ENCODE measurements at regions not wholly inside any gene's neighbourhood (a gene's known extent, or its start where the extent isn't known, plus 50 kb on each side); places are given as distances from the start of the nearest gene placed in this dataset.

DNA sequence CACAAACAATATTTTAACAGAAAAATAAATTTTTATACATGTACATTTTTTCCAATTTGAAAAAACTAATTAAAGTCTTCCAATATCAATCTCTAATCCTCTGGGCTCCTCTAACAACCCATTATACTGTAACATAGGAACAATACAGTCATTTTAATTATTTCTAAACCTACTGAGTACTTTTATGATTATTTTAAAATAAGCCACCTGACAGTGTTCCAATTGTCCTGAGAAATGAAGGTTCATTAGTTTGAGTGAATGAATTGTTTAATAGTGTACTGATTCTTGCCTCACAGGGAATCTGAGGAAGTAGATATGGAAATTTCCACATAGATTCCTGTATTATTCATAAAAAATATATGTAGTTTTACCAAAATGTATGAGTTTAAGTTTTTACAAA is 123.1 kb upstream of the EYS start:
- H3K36me3 Mint-ChIP-seq (ENCODE audit: low read depth): no peaks in the 10 kb centered on the region
- H3K4me3 Mint-ChIP-seq: no peak overlapping the region
- H3K9me3 Mint-ChIP-seq: peaks cover 9% of the 10 kb centered on the region
- no peaks in the 10 kb centered on the region for H3K27me3 Mint-ChIP-seq
- no peak for DNase-seq
- H3K4me1 Mint-ChIP-seq: no peaks in the 10 kb centered on the region
- ChIA-PET POLR2A (no interaction called here), CTCF (no interaction called here)
- no peak overlapping the region for H3K27ac Mint-ChIP-seq

DNA sequence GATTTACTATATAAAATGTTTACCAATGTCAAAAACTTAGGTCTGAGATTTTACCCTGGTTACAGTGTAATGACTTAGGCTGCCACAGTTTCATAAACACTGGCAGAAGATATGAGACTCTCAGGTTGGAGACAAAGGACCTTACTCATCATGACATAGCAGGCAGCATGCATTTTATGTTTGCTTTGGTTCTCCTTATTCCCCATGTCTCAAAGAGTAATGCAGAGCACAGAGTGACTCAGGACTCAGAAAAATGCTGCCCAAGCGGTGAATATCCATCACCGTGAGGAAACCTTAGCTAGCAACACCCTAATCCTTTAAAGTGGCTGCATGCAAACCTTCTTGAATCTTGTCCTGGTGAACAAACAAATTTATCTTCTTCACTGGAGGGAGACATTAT is 112.1 kb upstream of the EYS start:
- Mint-ChIP-seq H3K9me3 (peaks cover 9% of the 10 kb centered on the region), H3K4me1 (no peaks in the 10 kb centered on the region), H3K36me3 (ENCODE audit: low read depth) (no peaks in the 10 kb centered on the region), H3K4me3 (no peak overlapping the region), H3K27ac (no peak overlapping the region), H3K27me3 (no peaks in the 10 kb centered on the region)
- ChIA-PET CTCF (no interaction called here), POLR2A (no interaction called here)
- DNase-seq: no peak

DNA sequence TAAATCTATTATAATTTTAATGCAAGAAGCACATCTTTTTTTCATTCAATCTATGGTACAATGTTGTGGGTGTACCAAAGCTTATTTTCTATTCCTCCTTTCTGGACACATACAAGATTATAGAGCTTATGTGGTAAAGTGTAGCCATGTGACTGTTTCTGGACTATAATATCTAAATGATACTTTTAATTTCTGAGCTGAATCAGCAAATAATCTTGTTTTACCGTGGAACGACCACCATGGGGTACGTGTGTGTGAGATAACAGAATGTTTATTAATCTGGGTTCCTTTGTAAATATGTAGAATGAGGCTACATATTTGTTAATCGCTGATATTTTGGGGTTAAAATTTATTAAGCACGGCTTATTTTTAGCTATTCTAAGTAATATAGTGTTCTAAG is 111.5 kb upstream of the EYS start:
- Mint-ChIP-seq H3K9me3 (peaks cover 7% of the 10 kb centered on the region), H3K36me3 (ENCODE audit: low read depth) (no peaks in the 10 kb centered on the region), H3K4me3 (no peak overlapping the region), H3K27me3 (no peaks in the 10 kb centered on the region), H3K27ac (no peak overlapping the region), H3K4me1 (no peaks in the 10 kb centered on the region)
- ChIA-PET CTCF (no interaction called here), POLR2A (no interaction called here)
- no peak for DNase-seq

DNA sequence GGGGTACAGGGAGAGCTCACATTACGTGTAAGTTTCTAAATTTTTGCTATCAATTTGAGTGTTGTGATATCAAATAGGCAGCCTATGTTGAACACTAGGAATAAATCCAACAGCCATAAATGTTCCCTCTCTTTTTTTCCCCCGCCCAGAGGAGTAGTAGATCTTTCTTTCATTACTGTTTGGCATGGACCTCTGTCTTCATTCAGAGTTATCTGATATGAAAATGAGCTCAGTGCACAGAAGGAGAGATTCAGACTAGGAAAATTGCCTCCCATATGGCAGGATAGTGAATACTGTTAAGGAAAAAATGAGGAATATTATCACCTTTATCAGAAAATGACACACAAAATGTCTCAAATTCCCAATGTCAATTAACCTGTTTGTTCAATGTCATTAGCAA is 110.0 kb upstream of the EYS start:
- ChIA-PET POLR2A (no interaction called here), CTCF (no interaction called here)
- no peak overlapping the region for H3K4me3 Mint-ChIP-seq
- no peak overlapping the region for H3K27ac Mint-ChIP-seq
- no peak for DNase-seq
- peaks cover 5% of the 10 kb centered on the region for H3K9me3 Mint-ChIP-seq
- no peaks in the 10 kb centered on the region for H3K27me3 Mint-ChIP-seq
- H3K36me3 Mint-ChIP-seq (ENCODE audit: low read depth): no peaks in the 10 kb centered on the region
- no peaks in the 10 kb centered on the region for H3K4me1 Mint-ChIP-seq

DNA sequence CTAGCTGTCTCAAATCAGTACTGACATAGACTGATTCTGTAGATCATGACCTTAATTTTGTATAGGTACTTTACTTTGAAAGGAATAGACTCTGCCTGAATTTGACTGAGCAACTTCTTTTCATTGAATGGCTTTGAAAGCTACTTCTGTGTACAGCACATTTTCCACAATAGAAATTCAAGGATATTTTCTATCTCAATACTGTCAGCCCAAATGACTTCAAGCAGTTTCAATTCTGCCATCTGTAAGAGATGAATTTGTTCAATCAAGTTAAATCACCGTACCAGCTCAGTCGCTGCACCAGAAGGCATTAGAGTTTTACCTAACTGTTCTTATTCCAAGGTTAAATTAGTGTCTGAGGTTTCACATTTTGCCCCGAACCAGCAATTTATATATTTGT is 107.0 kb upstream of the EYS start:
- no peak for DNase-seq
- POLR2A ChIA-PET: no interaction called here
- Mint-ChIP-seq H3K27me3 (no peaks in the 10 kb centered on the region), H3K36me3 (ENCODE audit: low read depth) (no peaks in the 10 kb centered on the region), H3K4me3 (no peak overlapping the region), H3K9me3 (peaks cover 3% of the 10 kb centered on the region), H3K4me1 (no peaks in the 10 kb centered on the region), H3K27ac (no peak overlapping the region)
- CTCF ChIA-PET: no interaction called here

DNA sequence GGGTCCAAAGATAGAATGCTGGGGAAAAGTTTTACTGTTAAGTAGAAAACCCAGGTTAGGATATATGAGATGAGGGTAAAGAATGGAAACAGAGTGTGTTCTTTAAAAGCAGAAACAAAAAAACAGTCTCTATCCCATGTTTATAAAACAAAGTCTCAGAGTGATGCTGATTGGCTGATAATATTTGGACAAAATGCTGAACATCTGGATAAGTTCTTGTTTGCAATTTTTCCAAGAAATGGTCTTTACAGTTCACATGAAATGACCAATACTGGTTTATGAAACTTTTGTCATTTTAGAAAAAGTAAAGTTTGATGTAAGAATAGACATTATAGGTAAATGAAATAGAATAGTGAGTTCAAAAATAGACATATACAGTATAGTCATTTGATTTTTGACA is 96.2 kb upstream of the EYS start:
- Mint-ChIP-seq H3K9me3 (no peaks in the 10 kb centered on the region), H3K27me3 (no peaks in the 10 kb centered on the region), H3K36me3 (ENCODE audit: low read depth) (no peaks in the 10 kb centered on the region), H3K4me3 (no peak overlapping the region), H3K4me1 (no peaks in the 10 kb centered on the region), H3K27ac (no peak overlapping the region)
- no peak for DNase-seq
- POLR2A ChIA-PET: no interaction called here
- CTCF ChIA-PET: no interaction called here

DNA sequence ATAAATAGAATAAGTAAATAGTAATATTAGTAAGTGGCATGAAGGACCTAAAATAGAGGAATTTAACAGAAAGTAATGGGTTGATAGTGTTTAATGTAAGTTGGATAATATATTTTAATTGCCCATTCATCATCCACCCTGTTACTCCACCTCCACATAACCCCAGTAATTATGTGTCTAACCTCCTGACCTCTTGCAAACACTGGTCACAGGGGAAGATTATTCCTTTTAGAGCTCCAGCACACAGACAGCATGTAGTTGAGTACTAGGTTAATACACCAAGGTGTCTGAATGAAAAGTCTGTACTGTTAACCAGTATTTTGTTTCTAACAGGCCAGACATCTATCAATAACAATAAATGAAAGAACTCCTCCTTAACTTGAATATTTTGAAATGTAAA is 92.4 kb upstream of the EYS start:
- Mint-ChIP-seq H3K4me3 (no peak overlapping the region), H3K27me3 (no peaks in the 10 kb centered on the region), H3K36me3 (ENCODE audit: low read depth) (no peaks in the 10 kb centered on the region), H3K27ac (no peak overlapping the region), H3K4me1 (no peaks in the 10 kb centered on the region), H3K9me3 (no peaks in the 10 kb centered on the region)
- CTCF ChIA-PET: interaction anchor here (0.5 kb wide), 1 partner anchor 92 kb away, joined by 3 read pairs; no protein-coding TSS in a partner anchor
- DNase-seq: no peak
- POLR2A ChIA-PET: no interaction called here

DNA sequence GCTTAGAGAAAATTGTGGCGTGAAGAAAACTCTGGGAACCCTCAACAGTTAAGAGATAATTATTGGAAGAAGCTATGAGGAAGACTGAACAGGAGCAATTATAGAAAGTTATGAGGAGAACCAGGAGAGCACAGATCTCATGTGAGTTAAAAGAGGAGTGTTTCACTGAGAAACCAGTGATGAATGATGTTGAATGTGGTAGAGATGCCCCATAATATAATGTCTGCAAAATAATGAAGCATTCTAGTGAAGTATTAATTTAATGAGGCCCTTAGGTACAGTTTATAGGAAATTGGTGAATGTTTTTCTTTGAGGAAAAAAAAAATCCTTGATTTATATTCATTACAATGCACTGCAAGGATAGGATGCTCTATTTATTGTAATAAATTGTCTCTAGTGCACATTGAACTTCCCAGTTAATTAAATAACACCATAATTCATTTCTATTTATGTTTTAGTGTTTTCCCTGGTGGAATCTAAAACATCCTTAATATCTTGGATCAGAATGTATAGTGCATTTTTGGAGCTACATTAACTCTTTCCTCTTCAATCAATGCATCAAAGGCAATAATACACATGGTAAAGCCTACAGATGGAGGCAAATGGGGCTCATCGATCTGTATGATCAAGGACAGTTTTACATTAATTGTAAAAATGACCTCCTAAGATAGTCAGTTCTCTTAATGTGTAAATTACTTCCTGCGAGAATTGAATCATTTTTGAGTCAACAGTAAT is 91.4 kb upstream of the EYS start:
- H3K36me3 Mint-ChIP-seq (ENCODE audit: low read depth): no peaks in the 10 kb centered on the region
- ChIA-PET CTCF (no interaction called here), POLR2A (no interaction called here)
- H3K4me1 Mint-ChIP-seq: no peaks in the 10 kb centered on the region
- H3K4me3 Mint-ChIP-seq: no peak overlapping the region
- H3K27ac Mint-ChIP-seq: no peak overlapping the region
- H3K9me3 Mint-ChIP-seq: no peaks in the 10 kb centered on the region
- no peaks in the 10 kb centered on the region for H3K27me3 Mint-ChIP-seq
- no peak for DNase-seq

DNA sequence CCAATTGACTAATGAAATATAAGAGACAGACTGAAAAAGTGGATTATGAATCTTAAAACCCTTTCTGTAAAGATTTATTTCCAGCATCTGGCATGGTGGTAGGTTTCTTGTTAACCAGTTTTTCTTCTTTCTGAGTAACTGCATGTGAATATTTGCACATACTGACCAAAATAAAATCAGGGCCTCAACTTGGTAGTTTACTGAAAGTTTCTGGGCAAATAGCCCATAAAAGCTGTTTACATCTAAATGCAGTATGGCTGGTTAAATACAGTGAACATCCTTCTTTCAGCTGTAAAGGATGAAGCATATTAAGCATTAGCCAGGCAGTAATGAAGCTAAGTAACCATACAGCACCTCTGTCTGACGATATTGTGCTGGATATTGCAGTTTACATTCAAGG is 83.6 kb upstream of the EYS start:
- ChIA-PET CTCF (no interaction called here), POLR2A (no interaction called here)
- Mint-ChIP-seq H3K4me1 (no peaks in the 10 kb centered on the region), H3K9me3 (peaks cover 14% of the 10 kb centered on the region), H3K27me3 (no peaks in the 10 kb centered on the region), H3K4me3 (no peak overlapping the region), H3K36me3 (ENCODE audit: low read depth) (no peaks in the 10 kb centered on the region), H3K27ac (no peak overlapping the region)
- DNase-seq: no peak

DNA sequence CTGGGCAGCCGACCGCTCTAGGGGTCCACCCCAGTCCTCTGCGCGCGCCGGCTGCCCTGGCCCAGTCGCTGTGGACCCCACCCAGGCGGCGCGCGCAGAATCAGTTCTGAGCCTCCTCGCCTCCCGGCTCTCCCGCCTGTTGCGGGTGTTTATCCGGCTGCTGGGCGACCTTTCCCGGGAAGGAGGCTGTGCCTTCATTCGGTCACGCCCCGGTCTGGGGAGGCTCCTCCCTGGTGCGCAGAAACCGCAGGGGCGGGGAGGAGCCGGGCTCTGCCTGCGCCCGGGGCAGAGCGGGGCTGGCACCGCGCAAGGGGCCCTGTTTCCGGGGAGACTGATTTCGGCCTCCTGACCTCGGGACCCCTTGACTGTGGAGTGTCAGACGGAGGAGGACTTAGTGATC is 80.8 kb upstream of the EYS start:
- Mint-ChIP-seq H3K9me3 (peaks cover 17% of the 10 kb centered on the region), H3K4me1 (no peaks in the 10 kb centered on the region), H3K27ac (no peak overlapping the region), H3K27me3 (no peaks in the 10 kb centered on the region), H3K36me3 (ENCODE audit: low read depth) (no peaks in the 10 kb centered on the region), H3K4me3 (no peak overlapping the region)
- no peak for DNase-seq
- ChIA-PET POLR2A (no interaction called here), CTCF (no interaction called here)

DNA sequence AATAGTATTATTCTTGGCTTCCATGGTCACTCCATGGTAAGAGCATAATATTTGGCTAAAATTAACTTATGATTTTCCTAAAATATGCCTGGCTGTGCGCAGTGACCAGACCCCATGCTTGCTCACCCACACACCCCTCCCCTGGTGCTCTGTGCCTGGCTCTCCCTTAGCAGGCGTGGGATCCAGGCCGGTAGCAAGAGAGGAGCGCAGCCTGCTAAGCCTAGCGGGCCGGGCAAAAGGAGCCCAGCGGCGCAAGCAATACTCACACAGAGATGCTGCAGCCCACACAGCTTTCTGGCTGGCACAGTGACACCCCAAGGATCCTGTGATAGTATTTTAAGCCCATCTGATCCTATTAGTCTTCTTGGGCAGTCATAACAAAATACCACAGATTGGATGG is 79.8 kb upstream of the EYS start:
- CTCF ChIA-PET: no interaction called here
- no peaks in the 10 kb centered on the region for H3K4me1 Mint-ChIP-seq

DNA sequence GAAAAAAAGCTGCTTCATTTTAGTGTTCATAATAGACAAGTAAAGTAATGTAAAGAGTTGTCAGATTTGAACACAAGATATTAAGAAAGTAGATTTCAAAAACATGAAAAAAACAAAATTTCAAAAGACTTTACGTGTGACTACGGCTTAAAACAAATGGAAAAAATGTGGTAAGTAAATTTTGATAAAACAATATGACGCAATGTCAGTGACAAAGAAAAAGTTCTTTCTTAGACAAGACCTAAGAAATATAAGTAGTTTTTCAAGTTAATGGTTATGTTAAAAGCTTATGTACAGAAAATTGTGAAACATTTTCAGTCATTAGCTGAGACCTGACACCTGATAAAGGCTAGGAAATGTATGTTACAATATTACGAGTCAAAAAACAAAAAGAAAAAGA is 73.7 kb upstream of the EYS start:
- POLR2A ChIA-PET: no interaction called here
- Mint-ChIP-seq H3K4me1 (no peaks in the 10 kb centered on the region), H3K27me3 (no peaks in the 10 kb centered on the region), H3K9me3 (peaks cover 12% of the 10 kb centered on the region), H3K36me3 (ENCODE audit: low read depth) (no peaks in the 10 kb centered on the region), H3K4me3 (no peak overlapping the region), H3K27ac (no peak overlapping the region)
- no peak for DNase-seq
- CTCF ChIA-PET: no interaction called here

More for the DNA sequence above, 79.8 kb upstream of the EYS start:
- Mint-ChIP-seq H3K9me3 (peaks cover 17% of the 10 kb centered on the region), H3K4me3 (no peak overlapping the region), H3K27ac (no peak overlapping the region), H3K27me3 (no peaks in the 10 kb centered on the region), H3K36me3 (ENCODE audit: low read depth) (no peaks in the 10 kb centered on the region)
- no peak for DNase-seq
- POLR2A ChIA-PET: no interaction called here

DNA sequence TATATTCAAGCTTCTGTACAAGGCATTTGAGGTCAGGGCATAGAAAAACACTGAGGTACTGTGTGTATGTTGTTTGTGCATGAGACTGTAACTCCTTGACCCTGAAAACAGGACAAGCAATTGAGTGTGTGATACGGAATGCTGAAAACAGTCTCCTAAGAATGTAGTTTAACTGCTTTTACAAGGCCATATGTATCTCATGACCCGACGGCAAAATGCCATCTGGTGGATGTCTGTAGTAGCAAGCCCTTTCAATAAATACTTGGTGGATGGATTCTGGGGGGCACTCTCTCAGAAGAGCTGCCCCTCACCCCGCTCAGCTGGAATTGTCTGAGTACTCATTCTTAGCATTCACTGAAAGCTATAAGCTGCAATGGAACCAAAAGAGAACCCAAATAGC is 69.3 kb upstream of the EYS start:
- Mint-ChIP-seq H3K27ac (no peak overlapping the region), H3K4me3 (no peak overlapping the region), H3K36me3 (ENCODE audit: low read depth) (no peaks in the 10 kb centered on the region), H3K4me1 (no peaks in the 10 kb centered on the region), H3K9me3 (peaks cover 25% of the 10 kb centered on the region), H3K27me3 (no peaks in the 10 kb centered on the region)
- no peak for DNase-seq
- POLR2A ChIA-PET: no interaction called here
- CTCF ChIA-PET: no interaction called here

DNA sequence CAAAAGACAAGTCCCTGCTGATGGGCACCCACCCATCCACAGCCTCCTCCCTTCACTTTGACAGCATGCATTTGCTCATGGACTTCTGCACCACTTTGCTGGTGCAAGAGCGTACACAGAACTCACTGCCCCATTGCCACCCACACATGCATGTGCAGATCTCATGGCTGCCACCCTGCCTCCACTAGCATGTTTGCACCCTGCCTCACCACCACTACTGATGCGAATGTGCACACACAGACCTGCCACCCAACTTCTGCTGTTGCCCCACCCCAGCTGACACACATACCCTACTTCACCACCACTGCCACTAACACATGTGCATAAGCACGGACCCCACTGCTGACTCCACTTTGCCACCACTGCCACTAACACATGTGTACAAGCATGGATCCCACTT is 64.9 kb upstream of the EYS start:
- ChIA-PET CTCF (no interaction called here), POLR2A (no interaction called here)
- H3K27ac Mint-ChIP-seq: no peak overlapping the region
- no peaks in the 10 kb centered on the region for H3K36me3 Mint-ChIP-seq (ENCODE audit: low read depth)
- no peaks in the 10 kb centered on the region for H3K4me1 Mint-ChIP-seq
- H3K4me3 Mint-ChIP-seq: no peak overlapping the region
- H3K27me3 Mint-ChIP-seq: no peaks in the 10 kb centered on the region
- DNase-seq: no peak
- H3K9me3 Mint-ChIP-seq: peaks cover 20% of the 10 kb centered on the region

DNA sequence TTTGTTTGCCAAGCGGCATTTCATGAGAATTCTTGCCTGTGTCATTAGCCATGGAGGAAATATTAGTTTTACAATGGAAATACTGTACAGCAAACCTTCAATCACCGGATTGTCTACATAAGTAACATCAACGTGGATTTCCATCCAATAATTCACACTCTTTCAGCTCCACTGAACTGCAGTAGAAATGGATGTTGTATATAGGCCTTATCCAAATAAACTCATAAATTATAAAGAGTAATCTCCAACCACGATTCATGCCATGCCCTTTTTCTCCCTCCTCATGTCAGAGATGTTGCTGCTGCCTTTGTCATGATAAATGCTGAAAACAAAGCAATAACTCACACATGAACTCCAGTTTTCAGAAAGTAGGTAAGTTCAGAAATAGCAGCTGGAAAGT is 54.9 kb upstream of the EYS start:
- Mint-ChIP-seq H3K36me3 (ENCODE audit: low read depth) (no peaks in the 10 kb centered on the region), H3K27me3 (no peaks in the 10 kb centered on the region), H3K4me3 (no peak overlapping the region), H3K9me3 (peaks cover 4% of the 10 kb centered on the region), H3K4me1 (no peaks in the 10 kb centered on the region), H3K27ac (no peak overlapping the region)
- CTCF ChIA-PET: no interaction called here
- POLR2A ChIA-PET: no interaction called here
- DNase-seq: no peak
